GM19193 (cell line): ENCODE measurements at regions not wholly inside any gene's neighbourhood (a gene's known extent, or its start where the extent isn't known, plus 50 kb on each side); places are given as distances from the start of the nearest gene placed in this dataset.

Experiments
- POLR2A ChIP-seq: IDR thresholded peaks from 4 replicates; pipeline ENCODE4 v1.6.1; 2011; ENCODE audit not compliant: insufficient read depth, insufficient read length; ENCODE audit errors: extremely low read depth

DNA sequence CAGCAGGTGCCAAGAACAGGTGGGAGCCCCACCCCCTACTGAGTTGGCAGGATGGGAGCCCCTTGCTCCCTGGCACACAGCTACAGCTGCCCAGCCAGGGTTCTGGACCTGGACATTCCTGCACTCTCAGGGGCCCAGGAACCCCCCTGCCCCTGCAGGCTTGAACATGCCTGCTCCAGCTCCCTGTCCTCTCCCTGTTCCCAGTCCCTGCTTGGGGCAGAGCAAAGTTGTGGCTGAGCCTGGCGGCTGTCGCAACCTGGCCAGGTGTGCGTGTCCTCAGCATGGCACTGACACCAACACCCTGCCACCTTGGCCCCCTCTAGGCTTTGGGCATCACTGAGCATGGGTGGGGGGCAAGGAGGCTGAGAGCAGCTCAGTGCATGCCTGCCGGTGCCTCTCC is 491.2 kb upstream of the NOX3 start:
- no peak for TF ChIP-seq POLR2A

DNA sequence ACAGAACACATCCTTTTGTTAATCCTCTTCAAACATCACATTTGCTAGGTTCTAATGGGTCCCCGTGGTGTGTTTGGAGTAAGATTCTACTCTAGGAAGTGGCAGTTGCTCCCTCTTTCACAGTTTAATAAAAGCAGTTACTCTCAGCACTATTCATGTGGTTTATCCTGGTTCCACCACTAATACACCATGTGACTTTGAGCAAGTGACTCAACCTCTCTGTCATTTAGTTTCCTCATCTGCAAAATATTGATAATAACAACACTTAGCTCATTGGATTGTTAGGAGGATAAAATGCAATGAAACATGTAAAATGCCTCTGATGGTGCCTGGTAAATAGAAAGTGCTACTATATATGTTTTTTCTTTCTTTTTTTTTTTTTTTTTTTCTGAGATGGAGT is 488.0 kb upstream of the NOX3 start:
- TF ChIP-seq POLR2A: no peak

DNA sequence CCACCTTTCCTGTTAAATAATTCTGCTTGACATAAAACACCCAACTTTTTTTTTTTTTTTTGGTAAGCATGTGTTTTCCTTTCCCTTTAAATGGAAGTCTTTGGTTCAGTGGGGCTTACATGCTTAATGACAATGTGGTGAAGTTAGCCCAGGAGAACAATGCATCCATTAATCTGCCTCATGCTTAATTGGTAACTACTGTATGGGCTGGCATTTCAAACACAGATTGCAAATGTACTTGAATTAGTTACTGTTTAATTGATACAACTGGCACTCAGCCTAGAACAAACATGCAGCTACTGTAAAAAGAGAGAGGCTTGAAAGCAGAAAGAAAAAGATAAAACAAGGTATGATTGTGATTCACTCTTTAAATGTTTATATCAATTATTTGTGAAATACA is 483.6 kb upstream of the NOX3 start:
- TF ChIP-seq POLR2A: no peak

DNA sequence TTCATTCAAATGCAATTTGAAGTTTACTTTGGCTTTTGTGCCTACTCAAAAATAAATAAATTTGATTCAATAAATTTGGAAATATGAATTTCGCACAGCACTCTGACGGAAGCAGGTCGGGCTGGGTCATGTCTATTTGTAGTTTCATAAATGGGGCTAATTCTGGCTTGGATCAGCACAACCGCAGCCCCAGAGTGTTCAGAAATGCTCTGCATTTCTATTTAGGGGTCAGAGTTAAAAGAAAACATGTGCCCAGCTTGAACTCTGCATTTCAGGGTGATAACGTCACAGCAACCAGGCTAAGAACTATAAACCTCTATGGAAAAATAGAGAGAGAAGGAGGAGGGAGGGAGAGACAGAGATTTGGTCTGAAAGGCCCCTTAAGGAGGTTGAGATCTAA is 480.9 kb upstream of the NOX3 start:
- no peak for TF ChIP-seq POLR2A

DNA sequence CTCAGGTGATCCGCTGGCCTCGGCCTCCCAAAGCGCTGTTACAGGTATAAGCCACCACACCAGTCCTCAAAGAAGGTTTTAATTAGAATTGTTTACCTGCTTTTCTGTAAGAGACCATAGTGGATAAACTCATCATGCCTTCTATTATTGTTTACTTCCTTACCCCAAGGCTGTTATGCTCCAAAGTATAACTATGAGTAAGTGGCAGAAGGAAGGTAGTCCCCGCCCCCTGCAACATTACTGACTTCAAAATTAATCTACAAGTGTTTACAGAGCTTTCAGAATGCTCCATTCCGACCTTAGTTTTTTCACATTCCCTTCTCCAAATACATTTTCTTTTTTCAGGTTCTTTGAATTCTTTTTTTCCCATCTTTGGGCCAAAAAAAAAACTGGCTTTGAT is 480.5 kb upstream of the NOX3 start:
- no peak for TF ChIP-seq POLR2A

DNA sequence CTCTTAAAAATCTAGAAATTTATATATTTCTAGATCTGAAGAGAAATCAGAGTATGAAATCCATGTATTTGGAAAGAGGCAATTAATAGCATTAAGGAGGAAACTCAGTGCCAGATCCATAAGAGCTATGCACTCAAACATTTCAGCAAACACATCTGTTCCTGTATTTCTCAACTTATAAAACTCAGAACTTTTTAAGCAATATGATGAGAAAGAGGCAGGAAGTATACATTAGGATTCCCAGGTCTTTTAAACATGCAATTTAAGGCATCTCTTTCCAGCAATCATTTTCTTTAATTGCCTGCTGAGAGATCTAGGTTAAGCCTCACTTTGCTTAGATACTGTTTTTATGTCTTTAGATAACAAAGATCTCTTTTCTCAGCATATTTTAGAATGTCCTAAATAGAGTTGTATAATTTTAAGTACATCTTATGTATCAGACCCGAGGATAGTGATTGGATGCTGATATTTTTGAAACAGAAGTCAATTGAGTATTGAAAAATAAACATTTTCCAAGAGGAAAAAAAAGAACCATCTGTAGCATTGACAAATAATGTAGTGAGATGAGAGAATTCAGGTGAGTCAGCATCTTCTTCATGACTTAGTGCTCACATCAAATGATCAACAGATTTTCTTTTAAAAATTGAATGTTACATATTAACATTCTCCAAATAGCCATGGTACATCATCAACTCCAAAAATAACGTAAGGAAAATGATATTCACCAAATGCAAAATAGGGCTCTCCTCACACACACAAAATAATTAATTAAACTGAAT is 461.4 kb upstream of the NOX3 start:
- no peak for TF ChIP-seq POLR2A

DNA sequence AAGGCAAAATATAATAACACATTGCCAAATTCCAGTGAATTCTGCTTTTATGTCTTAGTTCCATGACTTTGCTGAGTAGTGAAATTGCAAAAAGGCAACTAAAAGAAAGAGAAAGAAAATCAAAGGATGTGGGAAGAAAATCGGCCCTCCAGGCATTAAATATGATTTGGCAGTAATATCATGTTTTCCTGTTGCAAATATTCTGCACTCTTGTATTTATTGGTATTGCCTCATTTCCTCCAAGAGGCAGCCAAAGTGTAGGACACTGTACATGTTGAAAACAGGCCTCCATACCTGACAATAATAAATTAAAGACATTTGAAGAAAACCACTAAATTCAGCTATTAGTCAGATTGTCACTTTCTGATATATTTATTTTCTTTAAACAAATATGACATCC is 460.0 kb upstream of the NOX3 start:
- no peak for TF ChIP-seq POLR2A

DNA sequence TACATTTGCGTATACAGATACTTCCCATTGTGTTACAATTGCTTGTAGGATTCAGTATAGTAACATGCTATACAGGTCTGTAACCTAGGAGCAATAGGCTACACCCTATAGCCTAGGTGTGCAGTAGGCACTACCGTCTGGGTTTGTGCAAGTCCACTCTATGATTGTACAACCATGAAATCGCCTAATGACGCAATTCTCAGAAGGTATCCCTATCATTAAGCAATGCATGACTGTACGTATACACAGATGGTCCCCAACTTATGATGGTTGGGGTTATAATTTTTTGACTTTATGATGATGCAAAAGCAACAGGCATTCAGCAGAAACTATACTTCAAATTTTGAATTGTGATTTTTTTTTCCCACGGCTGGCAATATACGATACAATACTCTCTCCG is 458.2 kb upstream of the NOX3 start:
- TF ChIP-seq POLR2A: no peak

DNA sequence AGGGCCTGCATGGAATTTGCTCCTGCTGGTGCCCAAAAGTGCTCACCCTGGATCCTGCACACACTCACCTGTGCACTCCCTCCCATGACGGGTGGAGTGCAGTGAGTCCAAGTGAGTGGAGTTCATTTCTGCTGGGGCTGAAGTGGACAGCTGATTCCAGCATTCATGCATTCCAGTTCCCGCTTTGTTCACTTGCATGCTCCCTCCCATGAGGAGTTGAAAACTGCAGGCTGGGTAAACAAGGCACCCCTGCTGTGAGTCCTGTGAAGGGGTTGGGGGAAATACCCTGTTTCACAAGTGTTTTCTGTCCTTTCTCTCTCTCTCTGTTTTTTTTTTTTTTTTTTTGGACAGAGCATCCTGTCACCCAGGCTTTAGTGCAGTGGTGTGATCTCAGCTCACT is 454.1 kb upstream of the NOX3 start:
- TF ChIP-seq POLR2A: no peak

DNA sequence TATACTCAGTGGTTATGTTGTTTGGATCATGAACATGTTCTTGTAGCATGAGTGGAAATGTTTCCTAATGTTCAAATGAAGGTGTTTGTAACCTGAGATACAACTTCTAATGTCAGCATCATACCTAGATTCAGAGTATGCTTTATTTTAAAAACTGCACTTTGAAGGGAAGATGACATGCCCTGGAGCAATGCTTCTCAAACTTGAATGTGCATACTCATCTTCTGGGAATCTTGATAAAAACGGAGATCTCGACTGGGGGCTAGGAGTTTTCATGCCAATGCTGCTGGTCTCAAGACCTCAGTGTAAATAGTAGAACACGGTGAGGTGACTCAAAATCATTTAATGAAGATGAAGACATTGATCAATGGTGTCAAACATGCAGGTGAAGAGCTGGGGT is 440.0 kb upstream of the NOX3 start:
- no peak for TF ChIP-seq POLR2A

DNA sequence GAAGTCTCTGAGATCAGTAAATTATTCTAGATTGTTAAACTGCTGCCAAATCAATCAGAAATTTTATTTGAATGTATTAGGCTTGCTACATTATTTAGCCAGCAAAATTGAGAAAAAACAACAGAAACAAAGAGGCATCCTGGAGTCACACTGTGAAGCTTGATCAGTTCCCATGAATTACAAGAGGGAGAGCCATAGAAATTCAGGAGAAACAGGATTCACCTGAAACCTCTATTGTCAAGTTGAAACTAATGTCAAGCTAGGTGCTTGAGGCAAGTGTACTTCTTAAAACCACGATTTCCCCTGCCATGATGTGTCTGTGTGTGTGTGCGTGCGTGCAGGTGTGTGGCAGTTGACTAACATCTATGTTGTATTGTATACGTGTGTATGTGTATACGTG is 439.1 kb upstream of the NOX3 start:
- no peak for TF ChIP-seq POLR2A

DNA sequence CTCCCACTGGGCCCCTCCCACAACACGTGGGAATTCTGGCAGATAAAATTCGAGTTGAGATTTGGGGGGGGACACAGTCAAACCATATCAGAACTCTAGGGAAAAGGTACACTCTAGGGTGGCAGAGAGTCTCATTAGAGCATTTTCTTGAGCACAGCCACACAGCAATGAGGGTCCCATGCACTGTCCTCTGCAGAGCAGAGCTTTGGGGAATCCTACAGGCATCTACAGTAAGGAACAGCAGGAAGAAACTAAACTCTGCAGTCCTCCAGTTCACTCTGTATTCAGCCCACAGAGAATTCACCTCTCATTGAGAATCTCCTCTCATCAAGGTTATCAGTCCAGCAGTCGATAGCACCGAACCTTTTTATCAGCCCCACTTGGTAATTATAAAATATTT is 438.6 kb upstream of the NOX3 start:
- no peak for TF ChIP-seq POLR2A

DNA sequence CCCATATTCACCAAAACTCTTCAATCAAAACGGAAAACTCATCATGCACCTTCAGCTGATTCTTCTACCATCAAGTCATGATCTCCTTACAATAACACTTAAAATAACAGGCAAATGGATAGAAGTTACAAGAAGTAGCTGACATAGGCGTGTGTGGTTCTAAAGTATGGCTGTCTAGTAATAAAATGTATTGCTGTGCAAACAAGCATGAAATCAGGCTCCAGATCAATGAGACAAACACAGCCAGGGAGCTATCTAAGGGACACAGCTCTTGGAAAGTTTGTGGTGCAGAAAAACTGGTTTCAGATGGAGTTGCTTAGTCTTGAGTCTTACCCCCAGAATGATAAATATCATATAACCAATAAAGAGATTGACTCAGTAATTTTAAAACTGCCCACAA is 434.8 kb upstream of the NOX3 start:
- no peak for TF ChIP-seq POLR2A

DNA sequence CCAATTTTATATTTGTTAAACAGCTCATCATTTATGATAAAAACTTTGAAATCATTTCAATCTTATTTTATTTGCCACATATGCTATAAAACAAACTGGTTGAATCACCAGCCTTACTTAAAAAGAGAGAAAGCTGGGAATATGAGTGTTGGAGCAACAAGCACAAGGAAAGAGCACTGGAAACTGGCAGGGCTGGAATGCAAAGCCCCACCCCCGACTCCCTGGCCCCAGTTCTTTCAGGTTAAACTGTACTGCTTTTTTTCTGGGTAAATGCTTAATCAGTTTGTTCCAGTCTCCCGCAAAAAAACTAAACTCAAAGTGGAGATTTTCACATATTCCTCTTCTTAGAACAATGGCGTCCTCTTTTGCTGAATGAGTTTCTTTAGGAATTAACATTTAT is 433.8 kb upstream of the NOX3 start:
- TF ChIP-seq POLR2A: no peak

DNA sequence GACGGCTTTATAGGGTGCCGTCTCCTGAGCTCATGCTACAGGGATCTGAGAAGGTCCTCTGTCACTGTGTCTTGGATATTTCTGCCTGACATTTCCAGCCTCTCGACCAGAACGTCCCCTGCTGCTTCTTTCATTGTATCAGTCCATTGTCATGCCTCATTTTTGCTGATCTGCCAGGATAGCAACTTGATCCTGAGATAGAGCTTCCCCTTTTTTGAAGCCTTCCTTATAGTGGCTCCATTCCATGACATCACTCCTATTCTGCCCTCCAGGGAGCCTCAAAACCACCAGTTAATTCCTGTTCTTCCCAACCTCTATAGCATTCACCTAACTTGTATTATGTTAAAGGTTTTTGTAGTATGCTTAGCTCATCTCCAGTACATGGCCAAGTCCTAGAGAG is 431.8 kb upstream of the NOX3 start:
- no peak for TF ChIP-seq POLR2A

DNA sequence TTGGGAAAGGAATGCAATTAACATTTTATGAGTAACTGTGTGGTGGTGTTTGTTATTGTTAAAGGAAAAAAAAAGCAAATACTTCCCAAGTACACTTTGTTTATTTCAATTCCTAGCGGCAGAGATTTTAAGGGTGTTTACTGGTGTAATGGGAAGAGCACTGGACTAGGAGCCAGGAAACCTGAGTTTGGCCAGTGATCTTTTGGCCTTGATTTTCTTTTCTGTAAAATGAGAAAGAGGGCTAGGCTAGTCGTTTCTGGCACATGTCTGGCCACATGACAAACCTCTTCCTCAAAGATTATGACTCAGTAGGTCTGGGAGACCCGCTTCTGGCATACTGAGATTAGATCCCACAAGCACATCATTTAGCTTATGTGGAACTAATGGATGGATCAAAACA is 428.1 kb upstream of the NOX3 start:
- no peak for TF ChIP-seq POLR2A

DNA sequence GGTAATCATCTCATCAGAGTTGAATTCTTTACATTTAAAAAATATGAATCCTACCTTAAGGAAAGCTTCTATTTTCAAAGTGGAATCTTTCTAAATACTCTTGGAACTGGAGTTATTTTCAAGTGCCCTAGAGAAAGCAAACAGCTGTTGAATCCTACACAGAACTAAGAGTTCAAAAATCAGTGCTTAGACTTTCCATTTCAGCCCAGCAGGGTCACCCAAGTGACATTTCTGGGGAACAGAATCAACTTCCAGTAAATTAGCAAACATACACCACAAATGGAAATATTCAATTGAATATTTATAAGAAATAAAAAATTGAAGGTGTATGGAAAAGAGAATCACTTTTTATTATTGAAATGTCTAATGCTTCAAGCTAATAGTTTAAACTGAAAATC is 427.7 kb upstream of the NOX3 start:
- TF ChIP-seq POLR2A: no peak
